DMS 273 treated with DMSO at 0.1 percent for 48 hours (cell line): ENCODE measurements at regions not wholly inside any gene's neighbourhood (a gene's known extent, or its start where the extent isn't known, plus 50 kb on each side); places are given as distances from the start of the nearest gene placed in this dataset.
"Not testable (repeated sequence)": the region's sequence is repeated elsewhere in the genome, so short reads cannot be mapped to it uniquely, and the experiment has no call there.

ENCODE experiments used
- DNase-seq: peaks from one replicate; lab custom pipeline; 2025; lab: John Stamatoyannopoulos, UW

GRCh38 chr16:35574454-35575431 is 2115.3 kb downstream of the TP53TG3F start:
- DNase-seq = no peak

DNA sequence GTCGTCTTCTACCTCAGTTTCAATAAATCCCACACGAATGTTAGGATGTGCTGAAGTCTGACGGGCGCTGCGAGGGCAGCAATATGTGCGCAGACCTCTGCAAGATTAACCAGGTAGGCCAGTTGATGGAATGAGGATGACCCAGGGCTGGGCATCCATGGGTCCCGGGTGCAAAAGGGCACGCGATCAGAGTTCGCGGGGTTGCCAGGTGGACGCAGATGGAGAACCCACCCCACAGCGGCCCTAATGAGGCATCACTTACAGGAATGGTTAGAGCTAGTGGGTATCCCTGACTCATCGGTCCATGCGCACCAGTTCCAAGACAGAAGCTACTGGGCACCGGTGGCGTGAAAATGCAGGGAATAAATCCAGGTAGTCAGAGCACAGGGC is 2116.0 kb downstream of the TP53TG3F start:
- no peak for DNase-seq

- no peak for DNase-seq
These were observed 2126.0 kb downstream of the TP53TG3F start for GRCh38 chr16:35585411-35585810.

DNA sequence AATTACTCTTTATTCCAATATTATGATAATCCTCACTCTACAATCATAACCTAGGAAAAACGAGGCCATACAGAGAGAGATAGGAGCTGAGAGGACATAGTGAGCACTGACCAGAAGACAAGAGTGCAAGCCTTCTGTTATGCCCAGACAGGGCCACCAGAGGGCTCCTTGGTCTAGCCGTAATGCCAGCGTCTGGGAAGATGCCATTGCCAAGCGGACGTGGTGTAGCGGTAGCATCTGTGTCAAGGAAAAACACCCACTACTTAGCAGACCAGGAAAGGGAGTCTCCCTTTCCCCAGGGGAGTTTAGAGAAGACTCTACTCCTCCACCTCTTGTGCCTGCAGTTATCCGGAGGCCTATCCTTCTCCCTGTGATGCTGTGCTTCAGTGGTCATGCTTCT is 2131.5 kb downstream of the TP53TG3F start:
- peak; percentile 8 for DNase-seq

GRCh38 chr16:35596467-35596866 is 2137.1 kb downstream of the TP53TG3F start:
- no peak for DNase-seq

DNA sequence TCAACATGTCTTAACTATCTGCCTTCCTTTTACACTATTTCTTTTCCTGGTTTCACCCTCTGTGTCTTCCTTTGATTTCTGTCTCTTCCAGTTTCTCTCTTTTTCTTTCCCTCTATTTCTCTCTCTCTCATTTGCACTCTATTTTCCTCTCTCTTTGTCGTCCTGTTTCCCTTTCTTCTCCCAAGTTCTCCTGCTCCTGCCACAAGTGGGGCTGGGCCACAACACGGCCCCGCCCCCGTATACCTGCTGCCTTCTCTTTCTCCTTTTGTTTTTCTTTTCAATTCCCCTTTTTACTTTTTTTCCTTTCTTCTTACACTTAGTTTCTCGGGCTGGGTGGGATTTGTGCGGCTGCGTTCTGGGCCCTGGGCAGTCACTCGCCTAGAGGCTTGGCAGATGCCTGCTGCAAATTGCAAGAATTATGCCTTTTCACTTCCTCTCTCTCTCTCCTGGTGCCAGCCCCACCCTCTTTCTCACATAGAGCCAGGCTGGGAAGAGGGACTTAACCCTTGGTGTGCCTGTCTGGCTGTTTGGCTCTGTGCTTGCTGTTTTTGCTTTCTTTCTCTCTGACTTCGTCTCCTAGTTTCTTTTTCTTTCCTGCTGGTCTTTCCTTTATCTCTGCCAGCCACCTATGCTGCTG is 2139.4 kb downstream of the TP53TG3F start:
- peak; percentile 28 for DNase-seq

DNA sequence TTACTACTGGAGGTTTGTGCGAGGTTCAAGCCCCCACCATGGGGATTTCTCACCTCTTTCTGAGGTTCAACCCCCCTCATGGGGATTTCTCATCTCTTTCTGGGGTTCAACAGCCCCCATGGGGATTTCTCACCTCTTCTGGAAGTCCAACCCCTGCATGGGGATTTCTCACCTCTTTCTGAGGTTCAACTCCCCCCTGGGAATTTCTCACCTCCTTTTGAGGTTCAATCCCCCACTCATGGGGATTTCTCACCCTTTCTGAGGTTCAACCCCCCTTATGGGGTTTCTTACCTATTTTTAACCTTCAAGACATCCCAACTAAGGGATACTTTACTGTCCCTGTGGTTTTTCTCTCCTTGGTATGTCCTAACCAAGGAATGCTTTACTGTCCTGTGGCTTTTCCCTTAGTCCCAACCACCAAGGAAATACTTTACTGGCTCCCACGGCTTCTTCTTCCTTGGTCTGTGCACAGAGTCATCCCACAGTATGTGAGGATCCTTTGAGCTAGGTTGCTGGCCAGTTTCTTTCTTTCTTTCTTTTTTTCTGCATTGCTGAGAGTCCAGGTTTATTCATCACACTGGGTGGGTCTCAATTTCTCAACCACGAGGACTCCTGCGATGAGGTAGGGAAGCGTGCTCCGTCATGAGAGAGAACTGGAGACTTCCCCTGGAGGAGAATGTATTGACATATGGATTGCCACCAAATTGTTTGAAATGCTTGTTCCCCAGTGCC is 2140.2 kb downstream of the TP53TG3F start:
- no peak for DNase-seq

DNA sequence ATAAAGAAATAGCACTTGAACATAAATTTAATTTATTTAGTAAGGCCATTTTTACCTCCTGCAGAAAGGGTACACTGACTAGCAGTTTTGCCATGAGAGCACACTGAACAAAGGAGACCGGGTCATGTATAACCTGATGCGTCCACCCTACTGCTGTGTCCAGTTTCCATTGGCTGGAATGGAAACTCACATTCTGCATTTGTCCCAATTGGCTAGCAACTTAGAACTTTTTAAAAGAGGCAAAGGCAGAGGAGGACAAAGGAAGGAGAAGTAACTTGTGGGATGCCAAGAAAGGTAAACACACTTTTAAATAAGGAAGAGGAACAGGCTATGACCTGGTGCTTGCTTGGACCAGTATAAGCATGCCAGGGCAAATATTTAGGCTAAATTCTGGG is 2140.7 kb downstream of the TP53TG3F start:
- not testable (repeated sequence) for DNase-seq

DNA sequence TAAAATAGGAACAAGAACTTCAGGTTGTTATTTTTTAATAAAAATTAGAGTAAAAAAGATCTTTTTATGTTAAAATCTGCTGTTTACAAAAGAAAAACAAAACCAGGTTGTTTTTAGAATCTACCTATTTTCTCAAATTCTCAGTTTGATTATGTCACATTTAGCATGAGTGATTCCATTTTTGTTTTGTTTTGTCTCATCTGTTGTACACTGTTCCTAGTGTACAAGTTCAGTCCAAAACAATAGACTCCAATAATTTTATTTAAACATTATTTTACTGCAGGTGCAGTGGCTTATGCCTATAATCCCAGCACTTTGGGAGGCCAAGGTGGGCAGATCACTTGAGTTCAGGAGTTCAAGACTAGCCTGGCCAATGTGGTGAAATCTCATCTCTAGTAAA is 2142.7 kb downstream of the TP53TG3F start:
- no peak for DNase-seq

GRCh38 chr16:35603371-35603770 is 2144.0 kb downstream of the TP53TG3F start:
- DNase-seq = not testable (repeated sequence)

DNA sequence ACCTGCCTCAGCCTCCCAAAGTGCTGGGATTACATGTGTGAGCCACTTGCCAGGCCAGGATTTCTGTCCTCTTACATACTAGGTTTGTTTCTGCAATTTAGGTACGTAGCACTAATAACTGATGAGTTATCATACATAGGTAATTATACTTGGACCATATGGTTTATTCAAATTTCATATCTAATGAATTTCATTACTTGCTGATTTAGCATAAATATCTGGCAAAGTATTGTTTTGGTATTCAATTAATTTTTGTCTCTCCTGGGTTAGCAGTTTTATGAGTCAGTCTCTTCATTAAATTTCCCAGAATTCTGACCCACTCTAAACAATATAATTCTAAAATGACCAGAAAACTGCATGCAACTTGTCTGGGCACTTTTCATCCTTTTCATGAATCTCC is 2146.5 kb downstream of the TP53TG3F start:
- DNase-seq = no peak

- not testable (repeated sequence) for DNase-seq
These were observed 2155.5 kb downstream of the TP53TG3F start for GRCh38 chr16:35614883-35615282.

GRCh38 chr16:35619176-35619575 is 2159.8 kb downstream of the TP53TG3F start:
- DNase-seq = not testable (repeated sequence)

GRCh38 chr16:35626041-35626440 is 2166.6 kb downstream of the TP53TG3F start:
- DNase-seq = no peak

DNA sequence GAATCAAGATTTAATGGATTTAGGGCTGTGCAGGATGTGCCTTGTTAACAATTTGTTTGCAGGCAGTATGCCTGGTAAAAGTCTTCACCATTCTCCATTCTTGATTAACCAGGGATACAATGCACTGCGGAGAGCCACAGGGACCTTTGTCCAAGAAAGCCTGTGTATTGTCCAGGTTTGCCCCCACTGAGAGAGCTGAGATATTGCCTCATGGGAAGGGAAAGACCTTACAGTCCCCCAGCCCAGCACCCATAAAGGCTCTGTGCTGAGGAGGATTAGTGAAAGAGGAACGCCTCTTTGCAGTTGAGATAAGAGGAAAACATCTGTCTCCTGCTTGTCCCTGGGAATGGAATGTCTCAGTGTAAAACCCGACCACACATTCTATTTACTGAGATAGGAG is 2169.6 kb downstream of the TP53TG3F start:
- no peak for DNase-seq

- DNase-seq = no peak
These were observed 2172.0 kb downstream of the TP53TG3F start for GRCh38 chr16:35631261-35631945.

GRCh38 chr16:35636480-35637230 is 2177.2 kb downstream of the TP53TG3F start:
- DNase-seq = no peak

- no peak for DNase-seq
These were observed 2178.3 kb downstream of the TP53TG3F start for GRCh38 chr16:35637683-35638082.

GRCh38 chr16:35639233-35640205 is 2180.1 kb downstream of the TP53TG3F start:
- no peak for DNase-seq

DNA sequence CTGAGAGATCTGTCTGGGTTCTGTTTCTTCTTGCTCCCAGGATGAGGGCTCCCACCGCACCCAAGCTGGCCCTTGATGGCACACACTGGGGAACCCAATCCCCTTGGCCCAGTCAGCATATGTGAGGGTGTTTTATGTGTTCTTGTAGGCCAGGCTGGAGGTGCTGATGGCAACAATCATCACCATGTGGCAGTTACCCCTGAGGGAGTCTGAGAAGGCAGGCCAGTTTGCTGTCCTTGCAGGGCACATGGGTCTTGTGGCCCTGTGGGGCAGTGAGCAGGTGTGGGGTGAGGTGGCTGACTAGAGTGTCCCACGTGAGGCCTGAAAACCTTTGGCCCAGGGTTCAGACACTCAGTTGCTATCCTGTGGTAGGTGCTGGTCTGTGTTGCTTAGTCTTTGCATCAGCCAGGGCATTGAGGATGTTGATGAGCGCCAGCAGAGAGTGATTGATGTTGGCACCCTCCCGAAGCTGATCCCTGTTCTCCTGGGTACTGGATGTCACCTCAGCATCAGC is 2183.0 kb downstream of the TP53TG3F start:
- DNase-seq = no peak
